GM12874 (cell line): ENCODE measurements at regions not wholly inside any gene's neighbourhood (a gene's known extent, or its start where the extent isn't known, plus 50 kb on each side); places are given as distances from the start of the nearest gene placed in this dataset.

ENCODE experiments used
- TF ChIP-seq, protein P1 (sequence below): IDR thresholded peaks from 2 replicates; pipeline ENCODE4 v1.5.1; 2011; ENCODE audit warnings: low read depth, mild to moderate bottlenecking, control low read depth, low read length, moderate library complexity; ENCODE audit not compliant: insufficient read depth

DNA sequence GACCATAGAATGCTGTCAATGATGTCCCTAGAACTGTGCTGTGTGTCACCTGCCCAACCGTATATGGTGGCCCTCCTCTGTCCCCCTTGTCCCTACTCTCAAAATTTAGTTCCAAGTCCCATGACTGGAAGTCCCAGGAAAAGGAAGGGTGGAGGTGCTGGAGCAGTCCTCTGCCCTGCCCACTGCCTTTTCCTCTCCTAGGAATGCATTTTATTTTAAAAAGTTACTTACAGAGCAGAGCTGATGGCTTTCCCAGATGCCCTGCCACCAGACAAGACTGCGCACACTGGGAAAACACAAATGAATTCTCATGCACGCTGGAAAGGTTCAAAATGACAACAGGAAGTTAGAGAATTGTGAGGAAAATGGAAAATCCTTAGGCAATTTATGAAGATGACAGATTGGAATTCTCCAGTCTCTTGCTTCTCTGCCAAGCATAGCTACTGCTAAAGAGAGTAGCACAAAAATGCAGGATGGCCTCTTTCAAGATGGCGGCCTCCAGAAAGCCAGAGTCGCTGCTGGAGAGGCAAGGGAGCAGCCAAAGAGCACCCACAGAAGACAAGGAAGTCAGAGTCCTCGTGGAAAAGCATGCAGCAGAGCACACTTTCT, 117.1 kb upstream of the TSC22D1 start:
- TF ChIP-seq, protein P1, sequence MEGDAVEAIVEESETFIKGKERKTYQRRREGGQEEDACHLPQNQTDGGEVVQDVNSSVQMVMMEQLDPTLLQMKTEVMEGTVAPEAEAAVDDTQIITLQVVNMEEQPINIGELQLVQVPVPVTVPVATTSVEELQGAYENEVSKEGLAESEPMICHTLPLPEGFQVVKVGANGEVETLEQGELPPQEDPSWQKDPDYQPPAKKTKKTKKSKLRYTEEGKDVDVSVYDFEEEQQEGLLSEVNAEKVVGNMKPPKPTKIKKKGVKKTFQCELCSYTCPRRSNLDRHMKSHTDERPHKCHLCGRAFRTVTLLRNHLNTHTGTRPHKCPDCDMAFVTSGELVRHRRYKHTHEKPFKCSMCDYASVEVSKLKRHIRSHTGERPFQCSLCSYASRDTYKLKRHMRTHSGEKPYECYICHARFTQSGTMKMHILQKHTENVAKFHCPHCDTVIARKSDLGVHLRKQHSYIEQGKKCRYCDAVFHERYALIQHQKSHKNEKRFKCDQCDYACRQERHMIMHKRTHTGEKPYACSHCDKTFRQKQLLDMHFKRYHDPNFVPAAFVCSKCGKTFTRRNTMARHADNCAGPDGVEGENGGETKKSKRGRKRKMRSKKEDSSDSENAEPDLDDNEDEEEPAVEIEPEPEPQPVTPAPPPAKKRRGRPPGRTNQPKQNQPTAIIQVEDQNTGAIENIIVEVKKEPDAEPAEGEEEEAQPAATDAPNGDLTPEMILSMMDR = no peak

DNA sequence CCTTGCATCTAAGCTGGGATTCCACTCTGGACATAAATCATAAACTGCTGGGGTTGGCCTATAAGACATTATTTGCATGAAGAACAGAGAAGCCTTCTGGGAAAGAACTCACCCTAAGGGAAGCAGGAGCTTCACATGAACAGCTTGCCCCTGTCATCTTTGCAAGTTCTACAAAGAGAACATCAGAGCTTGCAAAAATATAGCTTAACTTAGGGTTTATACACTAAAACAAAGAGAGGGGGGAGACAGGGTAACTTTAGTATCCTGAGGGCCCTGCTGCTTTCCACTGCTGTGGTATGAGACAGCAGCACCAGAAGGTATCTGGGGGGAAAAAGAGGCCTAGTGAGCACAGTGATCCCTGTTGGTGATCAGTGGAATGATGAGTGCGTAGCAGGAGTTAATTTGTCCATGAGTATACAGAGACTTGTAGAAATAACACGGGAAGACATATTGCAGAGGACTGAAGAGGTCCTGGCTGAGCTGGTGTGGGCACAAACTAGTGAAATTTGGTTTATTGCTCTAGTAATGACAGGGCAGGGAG, 116.1 kb upstream of the TSC22D1 start:
- TF ChIP-seq, protein P1 = no peak

GRCh38 chr13:44690376-44690775, 114.2 kb upstream of the TSC22D1 start:
- TF ChIP-seq, protein P1 = no peak

- TF ChIP-seq, protein P1 = no peak
Observed at GRCh38 chr13:44688652-44689051, 112.5 kb upstream of the TSC22D1 start.

DNA sequence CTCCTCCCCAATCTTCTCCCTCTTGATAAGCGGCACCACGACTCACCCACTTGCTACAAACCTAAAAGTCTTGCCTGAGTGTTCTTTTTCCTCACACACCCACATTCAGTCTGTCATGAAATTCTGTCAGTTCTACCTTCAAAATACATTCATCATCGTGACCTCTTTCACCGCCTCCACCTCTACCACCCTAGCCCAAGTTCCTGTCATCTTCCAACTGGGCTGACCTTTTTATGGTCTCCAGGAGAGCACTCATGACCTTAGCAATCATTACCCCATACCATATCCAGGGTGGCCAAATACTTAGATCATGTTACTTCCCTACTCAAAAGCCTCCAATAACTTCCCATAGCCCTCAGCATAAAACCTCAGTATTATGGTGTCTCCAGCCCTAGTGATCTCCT, 110.4 kb upstream of the TSC22D1 start:
- TF ChIP-seq, protein P1 = no peak

DNA sequence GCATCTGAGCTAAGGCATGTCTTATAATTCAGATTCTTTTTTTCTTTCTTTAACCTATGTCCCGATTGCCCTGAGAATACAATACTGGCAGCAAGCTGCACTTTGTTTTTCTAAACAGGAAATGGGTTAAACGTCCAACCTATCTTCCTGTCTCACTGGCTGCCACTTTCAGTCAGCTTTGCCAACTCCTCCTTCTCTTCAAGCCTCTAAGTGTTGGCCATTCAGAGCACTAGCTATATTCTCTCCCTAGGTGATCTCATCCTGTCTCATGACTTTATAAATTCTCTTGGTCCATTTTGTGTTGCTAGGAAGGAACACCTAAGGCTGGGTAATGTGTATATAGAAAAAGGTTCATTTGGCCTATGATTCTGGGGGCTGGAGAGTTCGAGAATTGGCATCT, 109.5 kb upstream of the TSC22D1 start:
- TF ChIP-seq, protein P1 = no peak

GRCh38 chr13:44680746-44681355, 104.7 kb upstream of the TSC22D1 start:
- TF ChIP-seq, protein P1 = no peak
